Stimulated activated CD8-positive, alpha-beta memory T cell treated with anti-CD3 and anti-CD28 coated beads, Interleukin-15, amount 100 ng/mL, for 24 hours (primary cell): ENCODE measurements at regions not wholly inside any gene's neighbourhood (a gene's known extent, or its start where the extent isn't known, plus 50 kb on each side); places are given as distances from the start of the nearest gene placed in this dataset.

Experiments used
- DNase-seq: peaks from one replicate; pipeline ENCODE4 v3.0.0-alpha.2; 2020; ENCODE audit warnings: low read depth

GRCh38 chr3:94862703-94863102, 799.8 kb downstream of the NSUN3 start:
- no peak for DNase-seq

DNA sequence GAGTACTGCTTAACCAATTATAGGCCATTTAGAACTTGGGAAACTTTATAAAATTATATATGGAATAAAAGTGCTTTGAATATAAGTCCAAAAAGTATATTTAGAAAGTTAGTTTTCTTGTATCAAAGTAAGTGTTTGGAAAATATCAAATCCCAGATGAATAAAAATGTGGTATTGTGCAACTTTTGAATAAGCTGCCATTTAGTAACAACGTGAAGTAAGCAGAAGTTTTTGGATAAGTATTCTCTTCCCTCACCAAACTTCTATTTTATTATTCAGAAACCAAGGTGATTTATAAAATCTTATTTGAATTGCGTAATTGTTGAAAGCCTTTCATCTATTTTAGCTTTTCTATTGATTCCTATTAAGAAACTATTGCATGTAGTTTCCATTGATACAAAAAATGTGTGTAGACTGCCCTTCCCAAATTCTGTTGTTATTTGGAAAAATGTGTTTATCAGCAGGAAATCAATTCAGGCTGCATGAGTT, 806.2 kb downstream of the NSUN3 start:
- DNase-seq: no peak

- no peak for DNase-seq
These were observed 810.9 kb downstream of the NSUN3 start for GRCh38 chr3:94873751-94874150.

DNA sequence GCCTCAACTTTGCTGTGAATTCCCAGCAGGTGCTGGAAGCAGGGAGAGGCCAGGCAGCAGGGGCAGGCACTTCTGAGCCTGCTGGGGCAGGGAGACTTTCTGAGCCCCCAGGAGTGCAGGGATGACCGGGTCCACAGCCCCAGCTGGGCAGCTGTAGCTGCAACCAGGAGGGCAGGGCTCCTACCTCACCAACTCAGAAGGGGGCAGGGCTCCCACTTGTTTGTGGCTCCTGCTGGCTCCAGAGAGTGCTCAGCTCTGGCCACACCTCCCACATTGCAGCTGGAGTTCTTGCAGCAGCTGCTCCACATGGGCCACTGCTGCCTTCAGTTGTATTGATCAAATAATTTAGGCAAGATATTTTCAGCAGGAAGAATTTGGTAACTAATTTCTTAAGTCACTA, 812.3 kb downstream of the NSUN3 start:
- DNase-seq: no peak

DNA sequence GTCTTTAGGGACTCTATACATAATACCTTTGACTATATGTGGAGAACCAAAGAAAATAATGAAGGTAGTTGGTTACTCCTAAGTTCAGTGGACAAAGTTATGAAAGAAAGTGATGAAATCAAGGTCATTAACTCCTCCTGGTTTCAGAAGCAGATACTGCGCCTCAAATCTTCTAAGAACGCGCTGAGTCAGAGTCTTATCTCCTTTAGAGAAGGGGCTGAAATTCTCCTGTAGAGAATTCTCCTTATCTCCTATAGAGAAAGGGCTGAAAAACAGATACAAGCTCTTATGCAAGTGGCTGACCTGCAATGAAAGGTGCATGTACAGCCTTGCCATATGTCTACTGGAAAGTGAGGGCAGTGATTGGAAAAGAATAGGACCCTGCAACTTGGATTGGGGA, 824.2 kb downstream of the NSUN3 start:
- no peak for DNase-seq

- DNase-seq: no peak
These were observed 834.1 kb downstream of the NSUN3 start for GRCh38 chr3:94896994-94897393.

- no peak for DNase-seq
These were observed 841.4 kb downstream of the NSUN3 start for GRCh38 chr3:94904156-94904674.

DNA sequence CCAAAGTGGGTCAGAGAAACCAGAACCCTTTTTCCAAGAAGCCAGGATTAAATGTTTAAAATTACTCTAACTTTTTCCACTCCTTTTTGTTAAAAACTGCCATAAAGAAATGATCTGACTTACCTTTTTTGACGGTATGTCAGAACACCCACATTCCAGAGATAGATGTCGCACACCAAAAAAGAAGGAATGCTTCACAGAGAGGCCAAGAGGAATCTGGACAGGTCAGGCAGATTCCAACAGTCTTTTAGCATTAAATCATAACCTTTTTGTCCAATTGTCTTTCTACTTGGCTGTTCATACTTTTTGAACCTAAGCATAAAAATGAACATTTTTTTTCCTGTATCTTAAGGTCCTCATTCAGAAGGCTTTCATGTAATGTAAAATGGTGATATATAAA, 846.9 kb downstream of the NSUN3 start:
- DNase-seq: no peak

- no peak for DNase-seq
These were observed 849.8 kb downstream of the NSUN3 start for GRCh38 chr3:94912656-94913055.

GRCh38 chr3:94927175-94927574, 864.3 kb downstream of the NSUN3 start:
- no peak for DNase-seq

- DNase-seq: no peak
These were observed 866.1 kb downstream of the NSUN3 start for GRCh38 chr3:94928921-94929320.

GRCh38 chr3:94935738-94936580, 873.1 kb downstream of the NSUN3 start:
- DNase-seq: no peak

DNA sequence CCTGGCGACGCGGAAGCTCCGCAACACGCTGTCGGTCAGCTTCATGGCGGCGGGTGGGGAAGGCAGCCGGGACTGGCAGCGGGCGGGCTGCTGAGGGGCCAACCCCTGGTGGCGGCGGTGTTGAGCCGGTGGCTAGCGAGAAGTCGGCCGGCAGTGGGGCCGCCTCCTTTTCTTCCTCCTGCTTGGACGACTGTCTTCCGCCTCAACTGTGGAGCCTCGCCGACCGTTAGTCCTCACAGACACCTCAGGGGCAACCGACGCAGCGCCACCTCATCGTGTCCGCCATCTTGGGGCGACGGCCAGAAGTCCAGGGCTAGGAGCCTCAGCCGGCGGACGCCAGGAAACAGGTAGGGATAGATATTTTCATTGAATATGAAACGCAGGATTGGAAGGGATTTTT, 875.1 kb downstream of the NSUN3 start:
- no peak for DNase-seq

GRCh38 chr3:94946683-94947082, 883.8 kb downstream of the NSUN3 start:
- DNase-seq: no peak

GRCh38 chr3:94961423-94962100, 898.7 kb downstream of the NSUN3 start:
- DNase-seq: no peak

- DNase-seq: no peak
These were observed 903.1 kb downstream of the NSUN3 start for GRCh38 chr3:94965867-94966475.

DNA sequence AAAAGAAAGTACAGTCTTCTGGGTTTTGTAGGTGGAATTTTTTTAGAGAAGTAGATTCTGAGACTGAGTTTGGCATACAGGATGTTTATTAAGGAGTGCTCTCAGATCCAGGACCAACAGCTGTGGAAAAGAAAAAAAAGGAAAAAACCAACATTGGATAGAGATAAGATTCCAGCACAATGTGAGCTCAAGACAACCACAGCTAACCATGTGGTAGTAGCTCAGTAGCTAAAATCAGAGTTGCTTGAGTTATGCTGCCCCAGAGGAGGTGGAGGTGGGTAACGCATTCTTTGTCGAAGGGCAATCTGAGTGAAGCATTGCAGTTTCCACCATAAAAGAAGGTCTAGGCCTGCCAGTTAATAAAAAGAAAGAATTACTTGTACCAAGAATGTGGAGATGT, 904.3 kb downstream of the NSUN3 start:
- no peak for DNase-seq

DNA sequence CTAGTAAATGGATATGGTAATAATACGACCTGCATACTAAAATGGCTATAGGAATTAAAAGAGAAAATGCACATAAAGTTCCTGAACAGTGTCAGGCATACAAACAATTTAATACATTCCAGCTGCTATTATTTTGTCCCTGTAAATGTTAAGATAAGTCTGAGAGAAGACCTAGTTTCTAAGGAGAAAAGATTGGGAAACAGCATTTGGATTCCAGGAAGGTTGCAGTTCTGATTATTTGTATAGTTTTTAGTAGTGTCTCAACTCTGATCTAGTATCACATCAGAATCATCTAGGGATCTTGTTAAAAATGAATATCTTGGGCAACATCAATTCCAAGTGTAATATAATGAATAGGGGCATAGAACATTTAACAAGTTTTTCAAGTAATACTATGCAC, 905.7 kb downstream of the NSUN3 start:
- no peak for DNase-seq

- DNase-seq: no peak
These were observed 909.2 kb downstream of the NSUN3 start for GRCh38 chr3:94972066-94972465.

DNA sequence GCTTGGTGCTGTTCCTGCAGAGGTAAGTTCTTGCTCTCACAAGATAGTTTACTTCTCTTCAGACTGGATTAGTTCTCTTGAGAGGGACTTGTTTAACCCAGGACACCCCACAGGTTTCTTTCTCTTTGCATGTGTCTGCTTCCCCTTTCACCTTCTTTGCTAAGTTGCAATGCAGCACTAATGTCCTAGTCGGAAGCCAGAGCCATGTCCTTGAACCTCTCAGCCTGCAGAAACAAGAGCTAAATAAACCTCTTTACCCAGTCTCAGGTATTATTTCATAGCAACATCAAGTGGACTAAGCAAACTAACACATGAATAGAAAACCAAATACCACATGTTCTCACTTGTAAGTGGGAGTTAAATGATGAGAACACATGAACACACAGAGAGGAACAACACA, 915.2 kb downstream of the NSUN3 start:
- no peak for DNase-seq

- DNase-seq: no peak
These were observed 922.9 kb downstream of the NSUN3 start for GRCh38 chr3:94985778-94986177.

DNA sequence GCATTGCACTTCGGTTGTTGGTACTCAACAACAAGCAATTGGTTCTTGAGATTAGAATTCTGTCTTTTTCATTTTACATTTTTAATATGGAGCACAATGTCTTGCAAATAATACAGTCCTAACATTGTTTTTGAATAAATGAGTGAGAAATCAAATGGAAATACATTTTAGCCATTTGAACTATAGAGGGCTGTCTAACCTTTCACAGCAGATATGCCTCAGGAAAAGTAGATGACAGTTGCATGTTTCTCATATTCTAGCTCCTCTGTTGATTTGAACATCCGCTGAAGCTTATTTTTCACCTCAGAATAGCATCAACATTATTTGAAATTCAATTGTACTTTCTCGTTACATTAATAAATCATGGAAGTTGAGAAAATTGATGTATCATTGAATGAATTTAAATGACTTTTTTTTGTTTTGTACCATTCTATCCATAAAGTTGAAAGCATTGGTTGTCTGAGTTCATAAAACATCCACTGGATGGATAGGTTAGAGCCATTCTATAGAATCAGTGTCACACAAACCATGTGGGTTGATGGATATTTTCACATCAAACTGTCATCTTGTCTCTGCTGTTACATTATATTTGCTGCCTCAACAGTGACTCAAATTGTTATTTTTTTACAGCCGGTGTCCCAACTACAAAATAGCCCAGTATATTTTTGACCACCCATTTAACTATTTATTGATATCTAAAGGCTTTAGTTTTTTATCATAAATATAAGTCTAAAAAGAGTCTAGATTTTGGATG, 928.3 kb downstream of the NSUN3 start:
- no peak for DNase-seq
